Uterus (tissue), 3 donors: ENCODE measurements at regions not wholly inside any gene's neighbourhood (a gene's known extent, or its start where the extent isn't known, plus 50 kb on each side); places are given as distances from the start of the nearest gene placed in this dataset.

ENCODE experiments used
- DNase-seq, 2 donors: peaks; one replicate each; pipeline ENCODE4 v3.0.0-alpha.2; 2019 to 2020
- H3K27ac ChIP-seq, 2 donors: fragments of 200-600 bp; sonication (generic); 1 replicate in 1 of 2; 2 replicates in 1 of 2; pipeline ENCODE4 v1.5.1; 2016 to 2018
- H3K27me3 ChIP-seq, 2 donors: fragments of 200-600 bp; sonication (generic); one replicate each; pipeline ENCODE4 v1.5.1; 2018 to 2019; ENCODE audit warnings: control low read depth in 1 of 2
- H3K36me3 ChIP-seq, 2 donors: fragments of 200-600 bp; sonication (generic); one replicate each; pipeline ENCODE4 v1.5.1; 2019; ENCODE audit warnings: control low read depth in 1 of 2
- H3K4me1 ChIP-seq, 2 donors: fragments of 200-600 bp; sonication (generic); one replicate each; pipeline ENCODE4 v1.5.1; 2018 to 2019; ENCODE audit warnings: control low read depth in 1 of 2
- H3K4me3 ChIP-seq, 2 donors: fragments of 200-600 bp; sonication (generic); 1 replicate in 1 of 2; 2 replicates in 1 of 2; pipeline ENCODE4 v1.5.1; 2018 to 2019; ENCODE audit warnings: mild to moderate bottlenecking in 1 of 2
- H3K9me3 ChIP-seq, 2 donors: fragments of 200-600 bp; sonication (generic); one replicate each; pipeline ENCODE4 v1.5.1; 2019; ENCODE audit warnings: control low read depth in 1 of 2
- CTCF ChIP-seq, 4 experiments: fragments of 200-600 bp in 2 of 4; fragments of 450-650 bp in 2 of 4; sonication (generic) in 2 of 4; IDR thresholded peaks; one replicate each; pipeline ENCODE4 v1.5.1; 2016 to 2019; ENCODE audit warnings: antibody characterized with exemption in 4 of 4, mild to moderate bottlenecking in 2 of 4, moderate library complexity in 1 of 4
- POLR2A ChIP-seq, 2 donors: fragments of 450-650 bp; IDR thresholded peaks; one replicate each; pipeline ENCODE4 v1.6.1; 2016; ENCODE audit warnings: antibody characterized with exemption in 2 of 2, mild to moderate bottlenecking in 1 of 2, moderate library complexity in 1 of 2
- intact Hi-C: fragments of 100-400 bp; cut with DNase I; formaldehyde crosslinking; loops from one replicate; pipeline ENCODE4 v1.15.1; 2023; ENCODE audit warnings: low total_unique reads
- donor health status: DM: yes; HTN: yes; CAD: no.

GRCh38 chr9:126096340-126096739 lies 230.3 kb upstream of the MVB12B start:
- intact Hi-C loops = no loop called here
- no peak overlapping the region for H3K27ac ChIP-seq
- no peaks in the 10 kb centered on the region for H3K36me3 ChIP-seq
- no peak for DNase-seq
- H3K4me1 ChIP-seq = no peaks in the 10 kb centered on the region
- no peaks in the 10 kb centered on the region for H3K27me3 ChIP-seq
- no peak for TF ChIP-seq CTCF (IDR thresholded peaks at IDR 0.05)
- TF ChIP-seq POLR2A (IDR thresholded peaks at IDR 0.05) = no peak
- H3K4me3 ChIP-seq = no peak overlapping the region
- H3K9me3 ChIP-seq = no peaks in the 10 kb centered on the region

GRCh38 chr9:126097679-126098078 lies 228.9 kb upstream of the MVB12B start:
- Histone ChIP-seq H3K27me3 (no peaks in the 10 kb centered on the region), H3K4me3 (no peak overlapping the region), H3K36me3 (no peaks in the 10 kb centered on the region), H3K9me3 (no peaks in the 10 kb centered on the region), H3K27ac (no peak overlapping the region), H3K4me1 (no peaks in the 10 kb centered on the region)
- intact Hi-C loops = no loop called here
- DNase-seq = no peak
- TF ChIP-seq CTCF (IDR thresholded peaks at IDR 0.05) (no peak), POLR2A (IDR thresholded peaks at IDR 0.05) (no peak)

- DNase-seq = no peak
- Histone ChIP-seq H3K27ac (no peak overlapping the region), H3K9me3 (no peaks in the 10 kb centered on the region), H3K4me3 (no peak overlapping the region), H3K4me1 (no peaks in the 10 kb centered on the region), H3K27me3 (no peaks in the 10 kb centered on the region), H3K36me3 (no peaks in the 10 kb centered on the region)
- intact Hi-C loops = no loop called here
- no peak for TF ChIP-seq POLR2A (IDR thresholded peaks at IDR 0.05)
- no peak for TF ChIP-seq CTCF (IDR thresholded peaks at IDR 0.05)
These were observed 220.2 kb upstream of the MVB12B start for GRCh38 chr9:126106404-126106803.

GRCh38 chr9:126107693-126108092 lies 218.9 kb upstream of the MVB12B start:
- Histone ChIP-seq H3K27ac (no peak overlapping the region), H3K4me3 (no peak overlapping the region), H3K27me3 (no peaks in the 10 kb centered on the region), H3K9me3 (no peaks in the 10 kb centered on the region), H3K36me3 (no peaks in the 10 kb centered on the region), H3K4me1 (no peaks in the 10 kb centered on the region)
- TF ChIP-seq CTCF (IDR thresholded peaks at IDR 0.05) = no peak
- no peak for TF ChIP-seq POLR2A (IDR thresholded peaks at IDR 0.05)
- no peak for DNase-seq
- intact Hi-C loops = no loop called here

- intact Hi-C loops = no loop called here
- Histone ChIP-seq H3K36me3 (no peaks in the 10 kb centered on the region), H3K4me1 (no peaks in the 10 kb centered on the region), H3K4me3 (no peak overlapping the region), H3K9me3 (no peaks in the 10 kb centered on the region), H3K27ac (no peak overlapping the region), H3K27me3 (no peaks in the 10 kb centered on the region)
- DNase-seq = no peak
- no peak for TF ChIP-seq POLR2A (IDR thresholded peaks at IDR 0.05)
- no peak for TF ChIP-seq CTCF (IDR thresholded peaks at IDR 0.05)
These were observed 218.4 kb upstream of the MVB12B start for GRCh38 chr9:126108240-126108639.
